Activated naive CD4-positive, alpha-beta T cell treated with Interleukin-2 at 50 U/mL for 16 hours (primary cell): ENCODE measurements at regions not wholly inside any gene's neighbourhood (a gene's known extent, or its start where the extent isn't known, plus 50 kb on each side); places are given as distances from the start of the nearest gene placed in this dataset.
"Not testable (repeated sequence)": the region's sequence is repeated elsewhere in the genome, so short reads cannot be mapped to it uniquely, and the experiment has no call there.

ENCODE experiments used
- DNase-seq: peaks from one replicate; pipeline ENCODE4 v3.0.0-alpha.2; 2020

DNA sequence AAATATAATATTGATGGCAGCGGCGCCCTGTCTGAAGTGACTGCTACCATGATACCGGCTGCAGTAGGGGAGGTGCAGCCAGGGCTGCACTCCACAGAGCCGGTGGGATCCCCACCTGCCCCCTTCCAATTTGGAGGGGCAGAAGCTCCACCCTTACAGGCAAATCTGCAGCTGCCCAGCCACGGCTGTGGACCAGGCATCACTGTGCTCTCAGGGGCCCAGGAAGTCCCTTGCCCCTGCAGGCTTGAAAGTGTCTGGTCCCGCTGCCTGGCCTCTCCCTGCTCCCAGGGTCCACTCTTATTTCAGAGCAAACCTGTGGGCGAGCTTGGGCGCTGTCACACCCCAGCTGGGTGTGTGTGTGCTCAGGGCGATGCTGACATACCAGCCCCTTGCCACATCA is 172.7 kb upstream of the SMIM30 start:
- no peak for DNase-seq

DNA sequence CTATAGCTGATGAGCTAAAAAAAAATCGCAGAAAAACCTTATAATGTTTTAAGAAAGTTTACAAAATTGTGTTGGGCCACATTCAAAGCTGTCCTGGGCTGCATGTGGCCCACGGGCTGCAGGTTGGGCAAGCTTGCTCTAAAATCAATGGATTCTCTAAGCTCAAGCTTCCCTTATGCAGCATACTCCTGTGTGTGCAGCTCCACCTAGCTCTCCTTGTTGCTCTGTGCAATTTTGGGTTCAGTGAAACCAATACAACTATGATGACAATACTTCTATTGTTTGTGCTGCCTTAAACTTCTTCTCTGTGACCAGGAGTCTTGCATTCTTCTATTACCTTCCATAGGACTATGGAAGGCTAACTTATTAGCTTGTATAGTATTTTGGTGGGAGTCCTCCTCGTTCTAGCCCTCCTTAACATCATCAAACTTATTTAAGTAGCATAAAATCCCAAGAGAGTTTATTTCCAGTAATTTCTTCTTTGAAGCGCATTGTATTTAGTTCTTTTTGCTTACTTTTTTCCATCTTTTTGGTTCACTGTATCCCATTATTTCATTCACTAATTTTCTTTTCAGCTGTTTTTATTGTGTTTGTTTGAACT is 170.9 kb upstream of the SMIM30 start:
- DNase-seq = no peak

DNA sequence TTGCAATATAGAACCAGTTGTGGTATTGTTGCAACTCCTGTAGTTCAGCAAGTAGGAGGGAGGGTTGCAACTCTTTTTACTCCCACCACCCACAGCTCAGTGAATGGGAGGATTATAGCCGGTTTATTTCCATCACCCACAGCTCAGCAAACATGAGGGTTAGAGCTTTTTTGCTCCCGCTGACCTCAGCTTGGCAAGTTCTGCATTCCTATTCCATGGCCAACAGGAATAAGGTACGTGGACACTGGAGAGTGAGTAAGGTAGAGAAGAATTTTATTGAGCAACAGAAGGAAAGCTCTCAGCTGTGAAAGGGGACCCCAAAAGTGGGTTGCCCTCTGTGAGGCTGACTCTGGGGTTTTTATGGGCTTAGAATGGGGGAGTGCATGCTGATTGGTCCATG is 167.1 kb upstream of the SMIM30 start:
- no peak for DNase-seq

DNA sequence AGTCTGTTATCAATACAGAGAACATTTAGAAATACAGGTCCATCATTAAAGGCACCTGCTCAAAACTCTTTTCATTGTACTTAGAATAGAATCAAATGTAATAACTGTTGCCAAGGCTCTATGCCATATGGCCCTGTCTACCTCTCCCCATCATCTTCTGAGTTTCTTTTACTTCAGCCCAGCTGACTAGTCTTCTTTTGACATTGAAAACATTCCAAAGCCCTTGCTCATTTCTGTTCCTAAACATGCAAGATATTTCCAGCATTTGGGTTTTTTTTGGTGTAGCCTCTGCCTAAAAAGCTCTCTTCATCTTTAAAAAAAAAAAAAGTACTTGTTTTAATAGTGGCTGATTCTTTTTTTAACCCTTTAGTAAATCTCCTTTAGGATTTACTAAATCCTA is 165.5 kb upstream of the SMIM30 start:
- no peak for DNase-seq

DNA sequence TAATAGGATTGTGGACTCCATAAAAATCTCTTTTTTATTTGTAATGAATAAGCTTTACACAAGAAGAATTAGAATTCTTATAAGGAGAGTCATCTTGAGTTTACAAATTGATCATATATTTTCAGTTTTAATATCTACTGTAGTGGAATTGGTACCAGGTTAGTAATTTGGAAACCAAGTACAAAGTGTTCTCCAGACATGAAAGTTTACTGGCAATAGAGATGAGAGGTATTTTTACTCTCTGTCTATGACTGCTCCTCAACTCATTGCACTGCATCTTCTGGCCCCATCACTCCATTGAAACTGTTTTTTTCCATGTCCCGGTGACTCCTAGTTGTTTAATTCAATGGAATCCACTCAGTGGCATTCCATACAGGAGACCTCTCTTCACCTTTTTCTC is 164.5 kb upstream of the SMIM30 start:
- DNase-seq = no peak

DNA sequence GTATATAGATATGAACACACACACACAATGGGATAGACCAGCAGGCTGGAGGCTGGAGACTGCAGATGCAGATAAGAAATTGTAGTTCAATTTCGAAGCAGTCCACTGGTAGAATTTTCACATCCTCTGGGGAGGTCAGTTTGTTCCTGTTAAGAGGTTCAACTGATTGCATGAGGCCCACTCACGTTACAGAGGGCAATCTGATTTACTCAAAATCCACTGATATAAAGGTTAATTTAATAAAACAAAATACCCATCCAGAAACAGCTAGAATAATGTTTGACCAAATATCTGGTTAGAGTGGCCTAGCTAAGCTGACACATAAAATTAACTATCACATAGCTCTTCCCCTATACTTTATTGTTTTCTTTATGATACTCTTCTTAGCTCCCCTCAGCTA is 162.9 kb upstream of the SMIM30 start:
- DNase-seq = no peak

DNA sequence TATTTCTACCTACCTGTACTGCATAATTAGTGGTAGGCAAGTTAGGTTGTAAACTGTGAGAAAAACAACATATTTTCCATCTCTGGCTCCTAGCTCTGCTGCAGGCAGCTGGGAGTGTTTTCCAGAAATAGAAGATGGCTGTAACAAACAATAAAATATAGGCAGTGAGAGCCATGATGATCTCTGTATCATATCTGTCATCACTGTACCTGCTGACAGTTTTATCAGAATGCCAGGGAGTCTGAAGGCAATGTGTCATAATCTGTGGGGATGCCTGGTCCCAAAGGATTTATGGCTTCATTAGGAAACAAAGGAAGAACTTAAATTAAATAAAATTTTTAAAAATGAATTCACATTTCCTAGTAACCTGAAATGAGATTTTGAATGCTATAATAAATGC is 160.9 kb upstream of the SMIM30 start:
- no peak for DNase-seq

DNA sequence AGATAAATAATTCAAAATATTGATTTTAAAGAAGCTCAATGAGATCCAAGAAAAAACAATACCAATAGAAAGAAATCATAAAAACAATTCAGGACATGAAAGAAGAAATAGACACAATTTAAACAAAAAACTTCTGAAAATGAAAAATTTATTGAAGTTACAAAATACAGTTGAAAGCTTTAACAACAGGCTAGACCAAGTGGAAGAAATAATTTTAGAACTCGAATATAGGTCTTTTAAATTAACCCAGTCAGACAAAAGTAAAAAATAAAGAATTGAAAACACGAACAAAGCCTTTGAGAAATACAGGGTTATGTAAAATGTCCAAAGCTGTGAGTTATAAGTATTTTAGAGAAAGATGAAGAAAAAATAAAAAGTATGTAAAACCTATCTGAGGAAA is 152.4 kb upstream of the SMIM30 start:
- no peak for DNase-seq

DNA sequence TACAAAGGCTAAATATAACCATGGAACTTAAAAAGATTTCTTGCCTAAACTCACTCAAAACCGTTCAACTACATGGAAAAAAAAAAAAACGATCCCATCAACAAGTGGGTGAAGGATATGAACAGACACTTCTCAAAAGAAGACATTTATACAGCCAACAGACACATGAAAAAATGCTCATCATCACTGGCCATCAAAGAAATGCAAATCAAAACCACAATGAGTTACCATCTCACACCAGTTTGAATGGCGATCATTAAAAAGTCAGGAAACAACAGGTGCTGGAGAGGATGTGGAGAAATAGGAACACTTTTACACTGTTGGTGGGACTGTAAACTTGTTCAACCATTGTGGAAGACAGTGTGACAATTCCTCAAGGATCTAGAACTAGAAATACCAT is 151.2 kb upstream of the SMIM30 start:
- DNase-seq = not testable (repeated sequence)

DNA sequence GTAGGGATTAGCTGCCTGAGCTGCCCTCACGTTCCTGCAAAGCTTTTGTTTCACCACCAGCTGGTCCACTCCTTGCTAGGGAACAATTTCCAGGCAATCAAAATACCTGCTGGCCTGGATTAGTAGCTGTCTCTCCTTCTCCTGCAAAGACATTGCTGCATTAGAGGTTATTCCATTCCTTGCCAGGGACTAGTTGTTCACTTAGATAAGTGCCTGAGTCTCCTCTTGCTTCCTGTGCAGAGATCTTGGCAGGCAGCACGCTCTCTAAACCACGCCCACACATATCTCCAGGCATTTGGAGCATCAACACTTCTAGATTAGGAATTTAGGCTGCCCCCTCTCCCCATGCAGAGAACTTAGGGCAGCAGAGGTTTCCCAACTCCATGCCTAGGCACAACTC is 150.4 kb upstream of the SMIM30 start:
- DNase-seq = no peak

DNA sequence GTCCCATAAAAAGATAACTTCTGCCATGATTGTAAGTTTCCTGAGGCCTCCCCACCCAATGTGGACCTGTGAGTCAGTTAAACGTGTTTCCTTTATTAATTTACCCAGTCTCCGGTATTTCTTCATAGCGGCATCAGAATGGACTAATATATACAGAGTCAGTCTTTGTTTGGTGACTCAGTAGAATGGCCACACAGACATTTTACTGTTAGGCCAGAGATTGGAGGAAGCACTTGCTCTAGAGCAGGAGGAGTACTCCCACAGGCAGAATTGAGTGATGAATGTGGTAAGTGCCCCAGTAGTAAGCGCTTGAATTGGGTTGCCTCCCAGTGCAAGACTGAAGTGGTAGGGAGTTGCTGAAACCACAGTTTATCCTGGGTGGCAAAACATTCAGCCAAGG is 149.5 kb upstream of the SMIM30 start:
- DNase-seq = no peak

DNA sequence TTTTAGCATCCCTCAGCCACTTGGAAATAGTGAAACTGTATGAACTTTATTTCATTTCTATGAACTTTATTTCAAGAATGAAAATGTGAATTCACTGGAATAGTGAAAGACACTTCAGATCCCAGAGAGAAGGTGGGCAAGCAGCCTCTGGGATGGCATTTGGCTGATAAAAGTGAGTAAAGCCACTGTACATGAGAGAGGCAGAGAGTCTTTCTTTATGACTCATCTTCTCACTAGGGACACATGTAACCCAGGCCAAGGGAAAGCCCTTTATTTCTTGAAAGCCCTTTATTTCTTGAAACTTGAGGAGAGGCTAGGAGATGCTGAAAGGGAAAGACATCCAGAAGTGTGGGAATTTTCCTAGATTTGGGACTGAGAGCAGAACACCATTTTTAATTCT is 148.9 kb upstream of the SMIM30 start:
- no peak for DNase-seq

DNA sequence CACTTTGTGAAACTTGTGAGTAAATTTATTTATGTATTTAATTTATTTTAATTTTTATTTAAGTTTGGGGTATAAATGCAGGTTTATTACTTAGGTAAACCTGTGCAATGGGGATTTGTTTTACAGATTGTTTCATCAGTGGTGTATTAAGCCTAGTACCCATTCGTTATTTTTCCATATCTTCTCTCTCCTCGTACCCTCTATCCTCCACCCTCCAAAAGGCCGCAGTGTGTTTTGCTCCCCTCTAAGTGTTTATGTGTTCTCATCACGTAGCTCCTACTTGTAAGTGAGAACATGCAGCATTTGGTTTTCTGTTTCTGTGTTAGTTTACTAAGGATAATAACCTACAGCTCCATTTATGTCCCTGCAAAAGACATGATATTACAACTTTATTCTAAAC is 145.4 kb upstream of the SMIM30 start:
- DNase-seq = no peak

DNA sequence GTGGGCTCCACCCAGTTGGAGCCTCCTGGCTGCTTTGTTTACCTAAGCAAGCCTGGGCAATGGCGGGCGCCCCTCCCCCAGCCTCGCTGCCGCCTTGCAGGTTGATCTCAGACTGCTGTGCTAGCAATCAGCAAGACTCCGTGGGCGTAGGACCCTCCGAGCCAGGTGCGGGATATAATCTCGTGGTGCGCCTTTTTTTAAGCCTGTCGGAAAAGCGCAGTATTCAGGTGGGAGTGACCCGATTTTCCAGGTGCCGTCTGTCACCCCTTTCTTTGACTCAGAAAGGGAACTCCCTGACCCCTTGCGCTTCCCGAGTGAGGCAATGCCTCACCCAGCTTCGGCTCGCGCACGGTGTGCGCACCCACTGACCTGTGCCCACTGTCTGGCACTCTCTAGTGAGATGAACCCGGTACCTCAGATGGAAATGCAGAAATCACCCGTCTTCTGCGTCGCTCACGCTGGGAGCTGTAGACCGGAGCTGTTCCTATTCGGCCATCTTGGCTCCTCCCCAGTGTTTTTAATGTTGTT is 144.9 kb upstream of the SMIM30 start:
- not testable (repeated sequence) for DNase-seq

DNA sequence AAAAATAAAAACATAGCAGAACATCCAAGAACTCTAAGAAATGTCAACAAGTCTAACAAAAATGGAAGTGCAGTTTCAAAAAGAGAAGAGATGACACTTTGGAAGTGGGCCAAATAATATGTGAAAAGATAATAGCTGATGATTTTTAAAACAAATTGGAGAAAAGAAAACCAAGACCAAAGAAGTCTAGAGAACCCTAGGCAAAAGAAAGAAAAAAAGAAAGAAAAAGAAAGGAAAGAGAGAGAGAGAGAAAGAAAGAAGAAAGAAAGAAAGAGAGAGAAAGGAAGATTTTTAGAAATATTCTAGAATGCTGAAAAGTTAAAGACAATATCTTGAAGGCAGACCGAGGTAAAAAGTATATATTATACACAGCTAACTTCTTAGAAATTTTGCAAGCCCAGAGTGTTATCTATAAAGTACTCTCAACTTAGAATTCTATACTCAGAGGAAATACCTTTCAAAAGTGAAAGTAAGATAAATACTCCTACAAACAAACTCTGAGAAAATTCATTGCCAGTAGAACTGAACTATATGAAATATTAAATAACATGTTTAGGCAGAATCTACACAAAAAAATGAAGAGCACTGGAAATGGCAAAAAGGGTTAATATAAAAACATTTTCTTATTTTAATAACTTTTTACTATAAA is 138.7 kb upstream of the SMIM30 start:
- DNase-seq = no peak

DNA sequence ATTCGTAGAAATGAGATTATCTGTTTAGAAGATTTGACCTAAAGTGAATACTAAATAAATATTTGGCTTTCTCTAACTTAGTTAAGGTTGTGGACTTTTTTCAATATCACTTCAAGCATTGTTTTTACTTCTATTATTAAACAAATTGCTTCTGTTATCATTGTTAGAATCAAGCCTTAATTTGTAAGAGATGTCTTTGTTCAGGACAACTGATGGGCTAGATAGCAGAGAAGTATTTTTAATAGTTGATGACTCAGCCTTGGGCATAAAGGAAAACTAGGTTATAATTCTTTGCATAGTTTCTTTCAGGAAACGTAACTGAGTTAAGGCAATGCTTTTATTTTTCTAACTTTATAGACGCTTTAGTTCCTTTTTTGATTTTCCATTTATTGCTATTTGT is 128.8 kb upstream of the SMIM30 start:
- no peak for DNase-seq

DNA sequence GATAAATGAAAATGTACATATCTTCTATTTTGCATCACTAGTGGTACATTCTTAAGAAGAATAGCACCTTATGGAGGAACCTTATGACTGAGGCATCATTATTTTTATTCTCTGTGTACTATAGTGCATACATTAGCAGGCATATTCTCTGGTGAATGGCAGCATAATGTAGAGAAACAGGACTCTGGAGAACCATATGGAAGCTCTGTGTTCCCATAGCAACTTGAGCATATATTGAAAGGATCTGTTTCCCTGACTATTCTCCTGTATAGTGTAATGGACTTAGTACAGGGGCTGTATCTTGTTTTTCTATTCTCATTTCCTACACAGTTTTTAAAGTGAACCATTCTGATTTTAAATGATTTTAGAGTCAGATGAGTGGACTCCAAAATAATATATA is 128.4 kb upstream of the SMIM30 start:
- no peak for DNase-seq

DNA sequence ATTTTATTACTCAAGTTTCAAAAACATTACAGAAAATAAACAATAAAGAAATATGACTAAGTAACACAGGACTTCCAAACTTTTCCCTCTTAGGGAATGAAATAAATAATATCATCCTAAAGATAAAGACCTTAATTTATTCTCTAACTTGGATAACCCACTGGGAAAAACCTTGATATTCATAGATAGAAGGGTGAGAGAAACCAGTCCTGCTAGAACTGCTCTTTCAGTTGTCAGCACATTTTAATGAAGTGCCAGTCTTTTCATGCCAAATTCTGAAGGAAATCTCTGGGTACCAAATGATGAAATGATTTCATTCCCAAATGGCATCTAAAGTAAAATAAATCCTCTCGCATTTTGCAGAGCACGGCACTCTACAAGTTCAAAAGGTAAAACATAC is 114.5 kb upstream of the SMIM30 start:
- no peak for DNase-seq

DNA sequence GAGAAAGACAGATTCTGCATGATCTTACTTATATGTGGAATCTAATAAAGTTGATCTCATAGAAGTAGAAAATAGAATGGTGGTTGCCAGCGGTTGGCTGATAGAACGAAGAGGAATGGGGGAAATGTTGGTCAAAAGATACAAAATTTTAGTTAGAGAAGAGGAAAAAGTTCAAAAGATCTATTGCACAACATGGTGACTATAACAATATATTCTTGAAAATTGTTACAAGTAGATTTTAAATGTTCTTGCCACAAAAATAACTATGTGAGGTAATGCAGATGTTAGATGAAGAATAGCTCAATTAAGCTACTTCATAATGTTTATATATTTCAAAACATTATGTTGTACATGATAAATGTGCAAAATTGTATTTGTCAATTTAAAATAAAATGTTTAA is 112.3 kb upstream of the SMIM30 start:
- DNase-seq = no peak

DNA sequence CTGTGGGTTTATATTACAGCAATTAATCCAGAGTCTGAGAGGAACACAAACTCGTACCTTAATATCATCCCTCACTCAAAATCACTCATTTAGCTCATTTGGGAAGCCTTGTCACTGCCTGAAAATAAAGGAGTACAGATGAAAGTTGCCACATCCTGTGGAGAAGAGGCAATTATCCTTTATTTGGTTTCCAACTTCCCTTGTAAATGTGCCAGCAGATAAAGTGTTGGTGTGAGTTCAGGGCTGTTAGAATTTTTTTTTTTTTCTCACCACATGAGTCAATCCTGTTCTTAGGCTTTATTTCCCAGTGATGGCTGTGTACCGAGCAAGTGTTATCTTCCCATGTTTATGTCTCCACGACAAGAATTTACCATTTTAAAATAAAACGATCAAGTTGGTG is 99.0 kb upstream of the SMIM30 start:
- no peak for DNase-seq

DNA sequence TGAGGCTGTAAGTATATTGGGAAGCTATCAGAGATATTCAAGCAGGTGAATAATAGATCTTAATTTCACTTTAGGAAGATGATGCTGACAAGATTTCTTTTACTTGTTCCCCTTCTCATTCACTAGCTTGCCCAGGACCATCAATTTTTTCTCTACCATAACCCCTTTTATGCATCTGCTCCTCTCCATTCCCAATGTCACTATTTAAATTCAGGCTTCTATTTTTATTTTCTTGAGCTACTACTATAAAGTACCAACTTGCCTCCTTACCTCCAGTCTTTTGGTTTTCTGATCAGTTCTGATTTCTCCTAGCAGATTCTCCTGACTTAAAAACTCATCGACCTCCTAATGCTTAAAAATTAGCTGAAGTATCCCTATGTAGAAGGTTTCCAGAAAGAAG is 97.7 kb upstream of the SMIM30 start:
- no peak for DNase-seq

DNA sequence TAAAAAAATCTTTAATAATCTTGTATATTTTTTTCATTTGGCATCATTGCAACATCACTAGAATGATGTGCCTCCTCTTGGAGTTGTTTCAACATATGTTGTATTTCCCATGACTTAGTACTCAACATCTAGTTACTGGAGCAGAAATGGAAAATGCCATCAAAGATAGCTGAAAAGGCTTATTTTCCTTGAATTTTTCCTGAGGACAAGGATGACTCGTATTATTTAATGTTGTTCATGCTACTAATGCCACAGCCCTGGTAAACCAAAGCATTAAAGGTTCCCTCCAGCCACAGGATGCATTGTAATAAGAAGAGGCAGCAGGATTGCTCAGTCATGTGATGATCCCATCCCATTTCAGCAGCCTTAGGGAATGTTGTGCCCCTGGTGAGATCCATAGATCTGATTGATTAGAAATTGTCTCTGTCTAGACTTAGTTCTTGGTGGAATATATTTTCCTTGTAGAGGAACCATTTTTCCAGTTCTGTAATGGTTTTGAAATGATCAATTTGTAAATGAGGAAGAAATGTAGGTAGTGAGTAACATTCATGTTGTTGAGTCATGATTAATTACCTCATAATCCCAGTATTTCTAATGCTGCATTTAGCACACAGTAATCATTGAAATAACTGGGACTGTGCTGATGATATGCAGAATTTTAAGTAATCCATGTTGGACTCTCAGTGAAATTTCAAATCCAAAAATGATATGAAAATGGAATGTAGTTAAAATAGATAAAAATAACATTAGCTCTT is 91.3 kb upstream of the SMIM30 start:
- DNase-seq = no peak

DNA sequence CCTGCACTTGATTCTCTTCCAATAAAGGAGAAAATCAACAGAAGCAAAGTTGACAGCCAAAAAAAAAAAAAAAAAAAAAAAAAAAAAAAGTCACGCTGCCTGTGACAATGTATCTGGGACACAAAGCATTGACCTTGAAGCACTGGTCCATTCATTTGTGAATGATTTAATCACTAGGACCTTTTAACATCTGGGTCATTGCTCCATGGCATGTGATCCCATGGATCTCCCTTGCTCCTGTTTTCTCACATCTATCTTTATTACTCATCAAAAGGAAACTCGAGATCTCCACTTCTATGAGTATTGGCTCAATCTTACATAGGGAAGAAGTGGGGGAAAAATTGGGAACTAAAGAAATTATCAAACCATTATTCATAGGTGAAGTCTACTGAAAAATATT is 89.6 kb upstream of the SMIM30 start:
- no peak for DNase-seq

DNA sequence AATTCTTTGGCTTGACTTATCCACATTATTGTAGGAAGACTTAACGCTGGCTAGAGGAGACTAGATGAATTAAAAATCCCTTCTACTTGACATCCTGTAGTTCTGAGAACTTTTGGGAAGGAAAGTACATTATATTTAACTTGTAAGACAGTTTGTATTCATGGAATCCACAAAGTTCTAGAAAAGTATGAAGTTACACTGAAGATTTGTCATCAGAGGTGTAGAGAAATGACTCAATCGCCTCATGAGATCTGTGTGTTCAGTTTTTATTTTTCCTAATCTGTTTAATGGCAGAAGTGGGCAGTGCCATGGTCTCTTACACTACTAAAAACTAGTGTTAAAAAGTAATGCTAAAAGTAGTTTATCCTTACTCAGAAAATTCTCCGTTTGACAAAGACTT is 89.1 kb upstream of the SMIM30 start:
- DNase-seq = no peak
